PC-3 (cell line): ENCODE measurements at regions not wholly inside any gene's neighbourhood (a gene's known extent, or its start where the extent isn't known, plus 50 kb on each side); places are given as distances from the start of the nearest gene placed in this dataset.

Experiments used
- ATAC-seq: fragments of 200-7000 bp; cut with Tn5 transposase; 2 replicates; pipeline ENCODE4 v1.9.1; 2020; ENCODE audit warnings: mild to moderate bottlenecking, moderate library complexity
- BruUV-seq: library from RNA; stranded (reverse); fragments of 400-500 nt; replicated peaks from 2 replicates; lab custom pipeline; 2021; lab: Mats Ljungman, UMichigan
- CTCF ChIA-PET: fragments of 300-600 bp; sonication (Branson Sonifier 250); formaldehyde crosslinking; loops from one replicate; lab custom pipeline; 2022; ENCODE audit warnings: antibody characterized with exemption; lab: Charles Lee
- POLR2A ChIA-PET: fragments of 300-600 bp; sonication (Branson Sonifier 250); formaldehyde crosslinking; loops from one replicate; lab custom pipeline; 2022; ENCODE audit warnings: antibody characterized with exemption; ENCODE audit not compliant: unreplicated experiment; lab: Charles Lee
- DNase-seq: peaks from one replicate; pipeline ENCODE4 v3.0.0-alpha.2; 2015
- H2AFZ ChIP-seq: fragments of 300-600 bp; sonication (generic); 2 replicates; pipeline ENCODE4 v1.6.0; 2016; ENCODE audit warnings: antibody characterized with exemption, low read length
- H3F3A ChIP-seq: fragments of 300-600 bp; sonication (generic); one replicate; pipeline ENCODE4 v1.6.0; 2017; ENCODE audit warnings: antibody characterized with exemption, low read length, control low read depth, mild to moderate bottlenecking; ENCODE audit not compliant: unreplicated experiment
- H3K27ac ChIP-seq: fragments of 300-600 bp; sonication (generic); 2 replicates; pipeline ENCODE4 v1.5.1; 2016; ENCODE audit warnings: mild to moderate bottlenecking, low read length
- H3K27me3 ChIP-seq: fragments of 300-600 bp; sonication (generic); 2 replicates; pipeline ENCODE4 v1.6.1; 2016; ENCODE audit warnings: low read length, mixed read lengths
- H3K36me3 ChIP-seq: fragments of 300-600 bp; sonication (generic); 2 replicates; pipeline ENCODE4 v1.6.1; 2016; ENCODE audit warnings: low read depth, mixed run types, low read length, mixed read lengths
- H3K4me1 ChIP-seq: fragments of 300-600 bp; sonication (generic); 2 replicates; pipeline ENCODE4 v1.5.1; 2016; ENCODE audit warnings: low read length; ENCODE audit not compliant: insufficient read depth
- H3K4me2 ChIP-seq: fragments of 300-600 bp; sonication (generic); 2 replicates; pipeline ENCODE4 v1.6.0; 2016; ENCODE audit warnings: low read length
- H3K4me3 ChIP-seq: fragments of 300-600 bp; sonication (generic); 2 replicates; pipeline ENCODE4 v1.5.1; 2016; ENCODE audit warnings: mild to moderate bottlenecking, low read length, mixed read lengths
- H3K79me2 ChIP-seq: fragments of 300-600 bp; sonication (generic); 2 replicates; pipeline ENCODE4 v1.6.1; 2017; ENCODE audit warnings: low read length, mixed read lengths
- H3K9ac ChIP-seq: fragments of 300-600 bp; sonication (generic); 2 replicates; pipeline ENCODE4 v1.6.0; 2016; ENCODE audit warnings: mild to moderate bottlenecking, low read length
- H3K9me2 ChIP-seq: fragments of 300-600 bp; sonication (generic); replicated peaks from 2 replicates; pipeline ENCODE4 v1.6.1; 2016; ENCODE audit warnings: mixed run types, low read length, mixed read lengths
- H3K9me3 ChIP-seq: fragments of 300-600 bp; sonication (generic); 2 replicates; pipeline ENCODE4 v1.6.1; 2016; ENCODE audit warnings: low read length, mixed read lengths
- H4K20me1 ChIP-seq: fragments of 300-600 bp; sonication (generic); 2 replicates; pipeline ENCODE4 v1.6.1; 2016; ENCODE audit warnings: low read length, mixed read lengths
- CTCF ChIP-seq: fragments of 300-600 bp; sonication (generic); conservative IDR thresholded peaks from 2 replicates; pipeline ENCODE4 v1.5.1; 2017; ENCODE audit warnings: antibody characterized with exemption, low read depth, mild to moderate bottlenecking, low read length
- EZH2 ChIP-seq: fragments of 300-600 bp; sonication (generic); IDR thresholded peaks from one replicate; pipeline ENCODE4 v1.6.1; 2017; ENCODE audit warnings: antibody characterized with exemption, mild to moderate bottlenecking, low read length; ENCODE audit not compliant: unreplicated experiment
- EZH2phosphoT487 ChIP-seq: fragments of 300-600 bp; sonication (generic); IDR thresholded peaks from 2 replicates; pipeline ENCODE4 v1.6.1; 2018; ENCODE audit warnings: mild to moderate bottlenecking, antibody characterized with exemption, low read length, borderline replicate concordance
- intact Hi-C: fragments of 100-400 bp; cut with micrococcal nuclease; formaldehyde crosslinking; loops from 2 replicates; pipeline ENCODE4 v1.9.0; 2023

- Histone ChIP-seq H3K36me3 (no peaks in the 10 kb centered on the region), H3F3A (no peaks in the 10 kb centered on the region), H4K20me1 (no peaks in the 10 kb centered on the region), H3K9me2 (no peaks in the 10 kb centered on the region), H2AFZ (no peak overlapping the region), H3K79me2 (no peaks in the 10 kb centered on the region), H3K4me3 (no peak overlapping the region), H3K9me3 (no peaks in the 10 kb centered on the region), H3K4me2 (no peak overlapping the region), H3K27ac (no peak overlapping the region), H3K4me1 (no peaks in the 10 kb centered on the region), H3K9ac (no peak overlapping the region), H3K27me3 (no peaks in the 10 kb centered on the region)
- ATAC-seq (no peak), DNase-seq (no peak)
- POLR2A ChIA-PET: no interaction called here
- TF ChIP-seq EZH2 (no peak), CTCF (no peak), EZH2phosphoT487 (no peak)
- no TSS peak for BruUV-seq
- CTCF ChIA-PET: no interaction called here
- intact Hi-C loops: no loop called here
Measured at GRCh38 chr6:94260765-94261164, 841.4 kb upstream of the EPHA7 start.

DNA sequence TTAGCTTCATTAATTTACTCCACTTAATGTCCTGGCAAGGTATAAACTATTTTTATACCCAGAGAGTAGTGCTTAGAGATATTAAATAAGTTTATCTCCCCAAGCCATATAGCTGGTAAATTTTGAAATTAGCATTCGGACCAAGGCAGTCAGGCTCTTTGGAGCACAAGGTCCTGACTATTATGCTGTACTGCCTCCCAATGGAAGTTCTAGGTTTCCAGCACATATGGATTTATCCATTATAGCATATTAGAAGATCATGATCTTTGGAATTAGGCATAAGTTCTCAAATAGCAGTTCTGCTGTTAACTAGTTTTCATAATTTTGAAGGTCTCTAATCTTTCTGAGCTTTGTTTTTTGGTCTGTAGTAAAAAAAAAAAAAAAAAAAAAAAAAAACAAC lies 835.3 kb upstream of the EPHA7 start:
- DNase-seq: peak; percentile 5
- intact Hi-C loops: loop anchor here (2.0 to 10.0 kb wide), 2 partner anchors 170 to 806 kb away; no protein-coding TSS in a partner anchor
- CTCF ChIA-PET: no interaction called here

More for the DNA sequence above, 835.3 kb upstream of the EPHA7 start:
- Histone ChIP-seq H3K4me3 (no peak overlapping the region), H4K20me1 (no peaks in the 10 kb centered on the region), H3K4me2 (no peak overlapping the region), H3K9me2 (no peaks in the 10 kb centered on the region), H3F3A (no peaks in the 10 kb centered on the region), H3K27ac (no peak overlapping the region), H3K27me3 (no peaks in the 10 kb centered on the region), H3K4me1 (no peaks in the 10 kb centered on the region), H3K9ac (no peak overlapping the region), H2AFZ (no peak overlapping the region), H3K79me2 (no peaks in the 10 kb centered on the region), H3K36me3 (no peaks in the 10 kb centered on the region), H3K9me3 (no peaks in the 10 kb centered on the region)
- POLR2A ChIA-PET: no interaction called here
- TF ChIP-seq EZH2 (no peak), CTCF (peak; percentile 32; the same call in 1 of the 2 replicates)
- ATAC-seq: peak; percentile 31; the same call in 1 of the 2 replicates
- BruUV-seq: no TSS peak
